ENCODE measurements at regions not wholly inside any gene's neighbourhood (a gene's known extent, or its start where the extent isn't known, plus 50 kb on each side); places are given as distances from the start of the nearest gene placed in this dataset.

GRCh38 chr2:215808194-215808593 lies 205.2 kb downstream of the MREG start:
- no peak for TF ChIP-seq CTCF (conservative IDR thresholded peaks at IDR 0.05)
- H3K27ac ChIP-seq: no peak overlapping the region

GRCh38 chr2:215805493-215805892 lies 207.9 kb downstream of the MREG start:
- TF ChIP-seq CTCF (conservative IDR thresholded peaks at IDR 0.05): no peak
- H3K27ac ChIP-seq: no peak overlapping the region

GRCh38 chr2:215803150-215803549 lies 210.2 kb downstream of the MREG start:
- no peak for TF ChIP-seq CTCF (conservative IDR thresholded peaks at IDR 0.05)
- H3K27ac ChIP-seq: no peak overlapping the region

- H3K27ac ChIP-seq: no peak overlapping the region
- no peak for TF ChIP-seq CTCF (conservative IDR thresholded peaks at IDR 0.05)
Observed at GRCh38 chr2:215799194-215799593, 214.2 kb downstream of the MREG start.

- H3K27ac ChIP-seq: no peak overlapping the region
- no peak for TF ChIP-seq CTCF (conservative IDR thresholded peaks at IDR 0.05)
Observed at GRCh38 chr2:215797676-215798075, 215.7 kb downstream of the MREG start.

- no peak overlapping the region; the same call in 1 of the 2 replicates for H3K27ac ChIP-seq
- TF ChIP-seq CTCF (conservative IDR thresholded peaks at IDR 0.05): no peak
Observed at GRCh38 chr2:215796140-215796855, 217.1 kb downstream of the MREG start.

GRCh38 chr2:215794829-215795546 lies 218.4 kb downstream of the MREG start:
- H3K27ac ChIP-seq: peak overlapping the region; percentile 27; the same call in 1 of the 2 replicates
- TF ChIP-seq CTCF (conservative IDR thresholded peaks at IDR 0.05): no peak

Data from VCaP (cell line).